ENCODE measurements at regions not wholly inside any gene's neighbourhood (a gene's known extent, or its start where the extent isn't known, plus 50 kb on each side); places are given as distances from the start of the nearest gene placed in this dataset.

DNA sequence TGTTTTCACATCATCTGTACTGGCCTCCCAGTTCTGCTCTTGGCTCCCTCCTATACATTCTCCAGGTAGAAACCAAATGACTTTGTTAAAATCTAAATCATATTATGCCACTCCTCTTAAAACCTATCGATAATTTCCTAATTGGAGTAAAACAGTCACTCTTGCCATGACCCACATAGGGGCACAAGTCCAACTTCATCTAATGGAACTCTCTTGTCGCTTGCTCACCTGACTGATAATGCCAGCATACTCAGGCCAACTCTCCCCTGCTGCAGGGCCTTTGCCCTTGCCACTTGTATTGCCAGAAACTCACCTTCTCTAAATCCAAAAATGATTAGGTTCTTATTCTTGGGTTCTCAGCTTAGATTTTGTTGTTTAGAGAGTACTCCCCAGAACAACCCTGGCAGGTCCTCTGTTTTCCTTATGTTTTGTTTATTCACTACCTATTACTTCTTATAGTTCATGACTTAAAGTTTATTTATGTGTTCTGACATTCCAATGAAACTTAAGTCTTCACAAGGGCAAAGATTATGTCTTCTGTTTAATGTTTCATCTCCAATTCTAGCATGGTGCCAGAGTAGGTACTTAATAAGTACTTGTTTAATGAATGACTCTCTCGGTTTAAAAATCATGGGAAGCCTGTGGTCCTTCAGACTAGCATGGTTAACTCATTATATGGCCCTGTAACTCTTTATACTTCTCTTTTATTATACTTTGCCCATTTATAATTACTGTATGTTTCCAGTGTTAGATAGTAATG, 345.9 kb upstream of the SMIM30 start:
- WGBS, 2 donors, result 83 to 90% methylated on average over 3 of the region's 3 CpGs
- DNase-seq (ENCODE audit: low spot score in 2 of 2), result no peak
- Histone ChIP-seq H3K27me3 (no peaks in the 10 kb centered on the region), H3K27ac (no peak overlapping the region), H3K4me3 (no peak overlapping the region), H3K9me3 (no peaks in the 10 kb centered on the region), H3K4me1 (no peaks in the 10 kb centered on the region), H3K36me3 (no peaks in the 10 kb centered on the region)
- TF ChIP-seq EP300 (IDR thresholded peaks at IDR 0.05) (no peak), POLR2A (IDR thresholded peaks at IDR 0.05) (no peak), CTCF (IDR thresholded peaks at IDR 0.05) (no peak)

DNA sequence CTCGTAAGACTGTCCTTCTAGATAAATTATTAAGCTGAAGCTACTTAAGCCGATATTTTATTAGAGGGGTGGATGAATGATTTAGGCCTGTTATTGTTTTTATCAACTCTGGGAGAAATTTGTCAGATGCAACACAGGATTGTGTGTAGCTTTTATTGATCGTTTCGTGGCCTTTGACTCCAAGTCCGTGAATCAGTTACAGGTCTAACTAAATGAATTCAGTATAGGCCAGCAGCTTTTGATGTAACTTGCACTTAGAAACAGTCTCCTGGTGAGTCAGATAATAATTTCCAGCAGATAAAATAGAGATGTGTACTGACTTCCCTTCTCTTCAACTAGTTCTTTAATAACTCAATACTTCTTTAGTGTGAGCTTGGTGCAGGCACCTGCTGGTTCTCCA, 341.7 kb upstream of the SMIM30 start:
- DNase-seq (ENCODE audit: low spot score in 2 of 2), result no peak
- Histone ChIP-seq H3K36me3 (no peaks in the 10 kb centered on the region), H3K4me1 (no peaks in the 10 kb centered on the region), H3K9me3 (no peaks in the 10 kb centered on the region), H3K4me3 (no peak overlapping the region), H3K27me3 (no peaks in the 10 kb centered on the region), H3K27ac (no peak overlapping the region)
- TF ChIP-seq EP300 (IDR thresholded peaks at IDR 0.05) (no peak), CTCF (IDR thresholded peaks at IDR 0.05) (no peak), POLR2A (IDR thresholded peaks at IDR 0.05) (no peak)
- WGBS, 2 donors, result 76 to 79% methylated on average over 5 of the region's 5 CpGs

DNA sequence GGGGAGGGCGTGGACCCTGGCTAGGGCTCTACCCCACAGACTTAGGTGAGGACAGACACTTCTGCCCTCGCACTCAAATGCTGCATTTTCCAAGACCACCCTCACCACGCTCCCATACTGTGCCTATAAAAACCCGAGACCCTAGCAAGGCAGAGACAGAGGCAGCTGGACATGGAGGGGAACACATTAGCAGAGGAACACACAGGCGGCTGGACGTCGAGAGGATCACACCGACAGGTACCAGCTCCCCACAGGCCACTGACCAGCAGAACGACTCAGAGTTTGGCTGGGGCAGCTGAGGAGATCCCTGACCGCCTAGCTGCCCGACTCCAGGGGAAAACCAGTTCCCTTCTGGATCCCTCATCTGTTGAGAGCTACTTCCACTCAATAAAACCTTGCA, 338.2 kb upstream of the SMIM30 start:
- no peak for TF ChIP-seq EP300 (IDR thresholded peaks at IDR 0.05)
- H3K4me3 ChIP-seq, result no peak overlapping the region
- no peak overlapping the region for H3K27ac ChIP-seq
- no peaks in the 10 kb centered on the region for H3K27me3 ChIP-seq
- H3K9me3 ChIP-seq, result no peaks in the 10 kb centered on the region
- WGBS, 2 donors, result 82 to 84% methylated on average over 11 of the region's 11 CpGs
- DNase-seq (ENCODE audit: low spot score in 2 of 2), result no peak
- H3K36me3 ChIP-seq, result no peaks in the 10 kb centered on the region
- H3K4me1 ChIP-seq, result no peaks in the 10 kb centered on the region

GRCh38 chr7:113454597-113455169, 336.3 kb upstream of the SMIM30 start:
- 30 to 38% methylated on average over 3 of the region's 3 CpGs for WGBS, 2 donors
- no peak overlapping the region for H3K4me3 ChIP-seq

GRCh38 chr7:113452245-113452644, 333.9 kb upstream of the SMIM30 start:
- no peaks in the 10 kb centered on the region for H3K27me3 ChIP-seq
- no peaks in the 10 kb centered on the region for H3K36me3 ChIP-seq
- H3K4me1 ChIP-seq, result no peaks in the 10 kb centered on the region
- 49 to 54% methylated on average over 4 of the region's 4 CpGs for WGBS, 2 donors
- no peak for DNase-seq (ENCODE audit: low spot score in 2 of 2)
- H3K4me3 ChIP-seq, result no peak overlapping the region
- no peaks in the 10 kb centered on the region for H3K9me3 ChIP-seq
- H3K27ac ChIP-seq, result no peak overlapping the region
- TF ChIP-seq CTCF (IDR thresholded peaks at IDR 0.05), result no peak
- no peak for TF ChIP-seq POLR2A (IDR thresholded peaks at IDR 0.05)
- no peak for TF ChIP-seq EP300 (IDR thresholded peaks at IDR 0.05)

More at GRCh38 chr7:113454597-113455169, 336.3 kb upstream of the SMIM30 start:
- Histone ChIP-seq H3K36me3 (no peaks in the 10 kb centered on the region), H3K27me3 (no peaks in the 10 kb centered on the region), H3K4me1 (no peaks in the 10 kb centered on the region), H3K9me3 (no peaks in the 10 kb centered on the region), H3K27ac (no peak overlapping the region)
- DNase-seq (ENCODE audit: low spot score in 2 of 2), result no peak
- TF ChIP-seq CTCF (IDR thresholded peaks at IDR 0.05) (no peak), EP300 (IDR thresholded peaks at IDR 0.05) (no peak), POLR2A (IDR thresholded peaks at IDR 0.05) (no peak)
